GM12892 (cell line): ENCODE measurements at regions not wholly inside any gene's neighbourhood (a gene's known extent, or its start where the extent isn't known, plus 50 kb on each side); places are given as distances from the start of the nearest gene placed in this dataset.

Experiments used
- POLR2AphosphoS5 ChIP-seq: IDR thresholded peaks from 2 replicates; pipeline ENCODE4 v1.6.1; 2011; ENCODE audit warnings: low read depth, low read length, control low read depth
- TAF1 ChIP-seq: IDR thresholded peaks from 2 replicates; pipeline ENCODE4 v1.6.1; 2011; ENCODE audit warnings: low read depth, mild to moderate bottlenecking, control low read depth, low read length, borderline replicate concordance

DNA sequence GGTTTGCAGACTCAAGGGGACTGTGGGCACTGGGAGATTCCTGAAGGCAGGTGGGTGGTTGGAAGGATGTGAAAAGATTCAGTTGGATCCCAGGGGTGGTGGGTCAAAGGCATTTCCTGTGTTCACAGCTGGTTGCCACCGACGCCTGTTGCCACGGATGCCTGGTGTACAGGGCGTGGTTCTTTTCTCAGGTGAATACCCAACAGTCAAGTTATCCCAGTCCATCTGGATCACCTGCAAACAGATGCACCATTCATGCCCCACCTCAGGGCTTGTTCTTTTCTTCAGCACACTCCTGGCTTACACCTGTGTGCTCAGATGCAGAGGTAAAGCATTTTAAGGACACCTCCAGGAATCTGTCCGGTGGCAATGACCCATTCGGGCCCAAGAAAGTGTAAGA is 55.8 kb upstream of the SHOX start:
- TF ChIP-seq POLR2AphosphoS5 (no peak), TAF1 (no peak)
